Spleen (tissue), 11 donors: ENCODE measurements at regions not wholly inside any gene's neighbourhood (a gene's known extent, or its start where the extent isn't known, plus 50 kb on each side); places are given as distances from the start of the nearest gene placed in this dataset.

Source experiments
- DNase-seq: peaks from one replicate; pipeline ENCODE4 v3.0.0-alpha.2; 2020
- H3K27ac ChIP-seq, 8 donors: fragments of 200-600 bp; sonication (generic) in 7 of 8; 1 replicate in 4 of 8; 2 replicates in 4 of 8; pipeline versions ENCODE4 v1.5.0 to v1.8.0; 2016 to 2021; ENCODE audit warnings: inconsistent platforms in 4 of 8, mild to moderate bottlenecking in 4 of 8, moderate library complexity in 1 of 8
- H3K27me3 ChIP-seq, 7 donors: fragments of 200-600 bp; sonication (generic) in 6 of 7; replicated peaks in 1 of 7; 1 replicate in 4 of 7; 2 replicates in 3 of 7; pipeline versions ENCODE4 v1.5.0 to v1.8.0; 2016 to 2021; ENCODE audit warnings: inconsistent platforms in 3 of 7, mild to moderate bottlenecking in 1 of 7
- H3K36me3 ChIP-seq, 6 donors: fragments of 200-600 bp; sonication (generic) in 5 of 6; 1 replicate in 4 of 6; 2 replicates in 2 of 6; pipeline versions ENCODE4 v1.5.0 to v1.8.0; 2016 to 2021; ENCODE audit warnings: inconsistent platforms in 2 of 6
- H3K4me1 ChIP-seq, 6 donors: fragments of 200-600 bp; sonication (generic) in 5 of 6; 1 replicate in 3 of 6; 2 replicates in 3 of 6; pipeline versions ENCODE4 v1.5.0 to v1.8.0; 2016 to 2021; ENCODE audit warnings: inconsistent platforms in 3 of 6
- H3K4me3 ChIP-seq, 8 donors: fragments of 200-600 bp; sonication (generic) in 7 of 8; 1 replicate in 4 of 8; 2 replicates in 4 of 8; pipeline versions ENCODE4 v1.5.0 to v1.8.0; 2016 to 2021; ENCODE audit warnings: inconsistent platforms in 4 of 8, mild to moderate bottlenecking in 4 of 8, moderate library complexity in 2 of 8
- H3K9me3 ChIP-seq, 8 donors: fragments of 200-600 bp; sonication (generic) in 7 of 8; 1 replicate in 4 of 8; 2 replicates in 4 of 8; pipeline versions ENCODE4 v1.5.0 to v1.8.0; 2016 to 2021; ENCODE audit warnings: inconsistent platforms in 4 of 8
- POLR2A ChIP-seq, 3 donors: fragments of 450-650 bp; IDR thresholded peaks; one replicate each; pipeline ENCODE4 v1.5.1; 2017; ENCODE audit warnings: antibody characterized with exemption in 3 of 3, mild to moderate bottlenecking in 1 of 3
- POLR2AphosphoS5 ChIP-seq, 3 donors: sonication (generic); formaldehyde crosslinking; IDR thresholded peaks; one replicate each; pipeline ENCODE4 v1.5.1; 2017; ENCODE audit warnings: antibody characterized with exemption in 3 of 3
- WGBS, 5 donors: extraction: QIAGEN DNeasy Blood & Tissue Kit in 3 of 5; methylation state at CpG; one replicate each; pipeline versions ENCODE4 v1.1.5 to v1.1.7; 2013 to 2018; 5-methylcytosine and 5-hydroxymethylcytosine counted together
- intact Hi-C: fragments of 100-400 bp; cut with DNase I; formaldehyde crosslinking; loops from one replicate; pipeline ENCODE4 v1.15.0; 2023; ENCODE audit warnings: low total_unique reads
- TF ChIP-seq, protein P1 (sequence below), 11 experiments: fragments of 200-600 bp in 7 of 11; fragments of 450-650 bp in 4 of 11; sonication (generic) in 4 of 11; IDR thresholded peaks in 8 of 11; conservative IDR thresholded peaks in 3 of 11; 1 replicate in 7 of 11; 2 replicates in 4 of 11; pipeline versions ENCODE4 v1.4.0 to v1.8.0; 2016 to 2021; ENCODE audit warnings: antibody characterized with exemption in 11 of 11, inconsistent platforms in 4 of 11, mild to moderate bottlenecking in 1 of 11
- donor health status: healthy with polysubstance abuse.
- donor health status: DM: no; HTN: no; CAD: no; lungs with moderate emphysema.
- donor health status: DM: no; HTN: no; CAD: no.
- donor health status: Bipolar disorder and iron deficiency.
- donor health status: healthy.
- donor health status: DM: no; HTN: no; CAD: no.
- donor health status: DM: yes; HTN: yes; CAD: no.

DNA sequence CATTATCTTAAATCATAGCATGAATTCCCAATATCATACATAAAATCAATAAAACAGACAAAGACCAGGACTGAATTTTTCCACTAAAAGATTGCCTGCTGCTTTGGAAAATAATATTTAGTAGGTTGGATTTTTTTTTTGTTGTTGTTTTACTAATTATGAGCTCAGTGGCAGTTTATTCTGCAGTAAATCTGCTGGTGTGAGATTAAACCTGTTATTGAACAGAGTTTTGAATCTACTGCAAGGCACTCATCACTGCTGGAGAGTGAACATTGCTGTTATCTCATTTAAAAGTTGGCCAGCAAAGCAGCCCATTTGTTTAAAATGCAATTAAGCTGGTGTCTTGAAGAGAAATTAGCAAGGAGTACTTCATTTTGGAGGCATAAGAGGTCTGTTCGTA lies 986.1 kb downstream of the ADGRL2 start:
- no peak overlapping the region for H3K4me3 ChIP-seq
- WGBS, 5 donors: 65 to 83% (median 75%) methylated on average over 1 of the region's 1 CpG
- intact Hi-C loops: no loop called here
- peaks cover 0 to 24% (median 16%) of the 10 kb centered on the region in 8 donors for H3K9me3 ChIP-seq
- H3K4me1 ChIP-seq: peaks cover 0 to 11% (median 5%) of the 10 kb centered on the region in 6 donors
- no peak overlapping the region for H3K27ac ChIP-seq
- H3K27me3 ChIP-seq: no peaks in the 10 kb centered on the region
- no peak for DNase-seq
- no peak for TF ChIP-seq POLR2AphosphoS5 (IDR thresholded peaks at IDR 0.05)
- TF ChIP-seq POLR2A (IDR thresholded peaks at IDR 0.05): no peak
- TF ChIP-seq, protein P1, sequence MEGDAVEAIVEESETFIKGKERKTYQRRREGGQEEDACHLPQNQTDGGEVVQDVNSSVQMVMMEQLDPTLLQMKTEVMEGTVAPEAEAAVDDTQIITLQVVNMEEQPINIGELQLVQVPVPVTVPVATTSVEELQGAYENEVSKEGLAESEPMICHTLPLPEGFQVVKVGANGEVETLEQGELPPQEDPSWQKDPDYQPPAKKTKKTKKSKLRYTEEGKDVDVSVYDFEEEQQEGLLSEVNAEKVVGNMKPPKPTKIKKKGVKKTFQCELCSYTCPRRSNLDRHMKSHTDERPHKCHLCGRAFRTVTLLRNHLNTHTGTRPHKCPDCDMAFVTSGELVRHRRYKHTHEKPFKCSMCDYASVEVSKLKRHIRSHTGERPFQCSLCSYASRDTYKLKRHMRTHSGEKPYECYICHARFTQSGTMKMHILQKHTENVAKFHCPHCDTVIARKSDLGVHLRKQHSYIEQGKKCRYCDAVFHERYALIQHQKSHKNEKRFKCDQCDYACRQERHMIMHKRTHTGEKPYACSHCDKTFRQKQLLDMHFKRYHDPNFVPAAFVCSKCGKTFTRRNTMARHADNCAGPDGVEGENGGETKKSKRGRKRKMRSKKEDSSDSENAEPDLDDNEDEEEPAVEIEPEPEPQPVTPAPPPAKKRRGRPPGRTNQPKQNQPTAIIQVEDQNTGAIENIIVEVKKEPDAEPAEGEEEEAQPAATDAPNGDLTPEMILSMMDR (IDR thresholded peaks at IDR 0.05 in 8 of 11, conservative IDR thresholded peaks at IDR 0.05 in 3 of 11): no peak
- H3K36me3 ChIP-seq: no peaks in the 10 kb centered on the region

DNA sequence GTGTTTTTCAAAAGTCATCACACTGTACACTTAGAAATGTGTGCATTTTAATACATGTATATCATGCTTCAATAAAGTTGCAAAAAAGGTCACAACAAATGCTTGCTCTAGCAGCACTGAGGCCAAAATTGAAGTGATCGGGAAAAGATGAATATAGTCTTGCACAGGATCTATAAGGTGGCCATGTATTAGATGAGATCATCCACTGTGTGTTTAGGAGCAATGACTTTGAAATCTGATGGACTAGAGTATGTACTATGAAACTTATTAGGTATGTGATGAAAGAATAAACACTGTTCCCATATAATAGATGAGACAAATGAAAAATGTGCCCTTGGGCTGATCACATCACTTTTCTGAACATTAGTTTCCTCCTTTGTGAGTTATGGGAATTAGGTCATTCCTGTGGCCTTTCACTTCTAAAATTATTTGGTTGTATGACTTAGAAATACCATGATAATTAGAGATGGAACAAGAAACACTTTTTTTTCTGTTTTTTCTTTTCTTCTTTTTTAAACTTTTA lies 984.6 kb downstream of the ADGRL2 start:
- intact Hi-C loops: no loop called here
- H3K27ac ChIP-seq: peak overlapping the region in 1 of 8 donors; percentile 2
- H3K4me1 ChIP-seq: peaks cover 0 to 11% (median 5%) of the 10 kb centered on the region in 6 donors
- H3K36me3 ChIP-seq: no peaks in the 10 kb centered on the region
- TF ChIP-seq POLR2AphosphoS5 (IDR thresholded peaks at IDR 0.05): no peak
- H3K4me3 ChIP-seq: no peak overlapping the region
- no peak for DNase-seq
- H3K27me3 ChIP-seq: no peaks in the 10 kb centered on the region
- WGBS, 5 donors: 0 to 87% (median 74%) methylated on average over 1 of the region's 1 CpG
- peaks cover 0 to 9% (median 5%) of the 10 kb centered on the region in 8 donors for H3K9me3 ChIP-seq

DNA sequence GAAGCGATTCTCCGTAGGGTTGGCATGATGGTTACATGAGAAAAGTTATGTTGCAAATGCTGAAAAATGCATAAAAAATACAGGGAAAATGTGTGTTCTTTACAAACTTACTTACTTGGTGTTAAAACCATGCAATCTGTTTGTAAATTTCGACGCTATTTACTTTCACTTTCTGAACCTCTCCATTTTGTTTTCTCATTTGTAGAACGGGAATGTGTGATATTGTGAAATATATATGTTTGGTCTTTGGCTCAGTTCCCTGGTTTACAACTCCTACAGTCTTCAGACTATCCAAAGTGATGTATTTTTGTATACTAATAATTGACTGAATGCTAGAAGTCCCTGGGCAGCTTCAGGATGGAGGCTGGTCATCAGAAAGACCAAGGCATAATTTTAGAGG lies 982.3 kb downstream of the ADGRL2 start:
- Histone ChIP-seq H3K9me3 (no peaks in the 10 kb centered on the region), H3K27me3 (no peaks in the 10 kb centered on the region), H3K36me3 (no peaks in the 10 kb centered on the region), H3K4me3 (no peak overlapping the region), H3K4me1 (peaks cover 0 to 11% (median 5%) of the 10 kb centered on the region in 6 donors), H3K27ac (no peak overlapping the region)
- intact Hi-C loops: no loop called here
- WGBS, 5 donors: 88 to 92% (median 90%) methylated on average over 5 of the region's 5 CpGs
- no peak for TF ChIP-seq POLR2AphosphoS5 (IDR thresholded peaks at IDR 0.05)
- TF ChIP-seq, protein P1 (IDR thresholded peaks at IDR 0.05 in 8 of 11, conservative IDR thresholded peaks at IDR 0.05 in 3 of 11): no peak
- TF ChIP-seq POLR2A (IDR thresholded peaks at IDR 0.05): no peak
- DNase-seq: no peak

DNA sequence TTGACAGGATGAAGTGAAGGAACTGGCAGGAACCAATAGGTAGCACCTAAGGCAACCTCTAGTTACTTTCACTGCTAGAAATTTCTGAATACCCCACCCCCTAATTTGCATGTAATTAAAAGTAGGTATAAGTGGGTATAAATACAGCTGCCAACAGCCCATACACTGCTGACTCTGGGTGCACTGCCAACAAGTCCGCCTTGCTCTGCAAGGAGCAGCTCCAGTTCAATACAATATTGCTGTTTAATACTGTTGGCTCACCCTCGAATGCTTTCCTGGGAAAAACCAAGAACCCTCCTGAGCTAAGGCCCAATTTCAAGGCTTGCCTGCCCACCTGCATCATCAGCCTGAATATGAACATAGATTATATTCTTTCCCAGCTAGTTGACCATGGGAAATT lies 981.9 kb downstream of the ADGRL2 start:
- no peaks in the 10 kb centered on the region for H3K27me3 ChIP-seq
- no peak overlapping the region for H3K4me3 ChIP-seq
- intact Hi-C loops: no loop called here
- no peak overlapping the region for H3K27ac ChIP-seq
- DNase-seq: no peak
- TF ChIP-seq, protein P1 (IDR thresholded peaks at IDR 0.05 in 8 of 11, conservative IDR thresholded peaks at IDR 0.05 in 3 of 11): no peak
- TF ChIP-seq POLR2AphosphoS5 (IDR thresholded peaks at IDR 0.05): no peak
- no peak for TF ChIP-seq POLR2A (IDR thresholded peaks at IDR 0.05)
- H3K9me3 ChIP-seq: peaks cover 0 to 3% (median 0%) of the 10 kb centered on the region in 8 donors
- 85 to 95% (median 88%) methylated on average over 2 of the region's 2 CpGs for WGBS, 5 donors
- no peaks in the 10 kb centered on the region for H3K36me3 ChIP-seq
- peaks cover 0 to 11% (median 5%) of the 10 kb centered on the region in 6 donors for H3K4me1 ChIP-seq

DNA sequence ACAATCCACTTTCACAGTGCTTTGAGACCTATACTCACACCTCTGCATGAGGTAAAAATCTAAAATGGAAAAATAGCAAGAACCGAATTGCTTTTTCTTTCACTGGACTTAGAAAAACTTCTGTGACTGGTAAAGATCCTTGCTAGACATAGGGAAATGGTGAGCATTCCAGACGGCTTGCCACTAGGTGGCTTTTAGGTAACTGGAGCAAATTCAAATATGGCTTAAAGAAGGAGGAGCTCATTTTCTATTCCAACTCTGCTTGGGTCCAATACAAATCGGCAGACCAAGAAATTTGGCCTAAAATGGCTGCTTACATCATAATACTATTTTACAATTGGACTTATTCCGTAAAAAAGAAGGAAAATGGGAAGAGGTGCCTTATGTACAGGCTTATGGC lies 977.9 kb downstream of the ADGRL2 start:
- DNase-seq: no peak
- TF ChIP-seq, protein P1 (IDR thresholded peaks at IDR 0.05 in 8 of 11, conservative IDR thresholded peaks at IDR 0.05 in 3 of 11): no peak
- TF ChIP-seq POLR2A (IDR thresholded peaks at IDR 0.05) (no peak), POLR2AphosphoS5 (IDR thresholded peaks at IDR 0.05) (no peak)
- H3K36me3 ChIP-seq: no peaks in the 10 kb centered on the region
- intact Hi-C loops: no loop called here
- peaks cover 0 to 18% (median 9%) of the 10 kb centered on the region in 8 donors for H3K9me3 ChIP-seq
- no peaks in the 10 kb centered on the region for H3K27me3 ChIP-seq
- 67 to 92% (median 86%) methylated on average over 4 of the region's 4 CpGs for WGBS, 5 donors
- H3K27ac ChIP-seq: no peak overlapping the region
- no peak overlapping the region for H3K4me3 ChIP-seq
- H3K4me1 ChIP-seq: no peaks in the 10 kb centered on the region
